Amniotic epithelial cell (primary cell): ENCODE measurements at regions not wholly inside any gene's neighbourhood (a gene's known extent, or its start where the extent isn't known, plus 50 kb on each side); places are given as distances from the start of the nearest gene placed in this dataset.
"Not testable (repeated sequence)": the region's sequence is repeated elsewhere in the genome, so short reads cannot be mapped to it uniquely, and the experiment has no call there.

Experiments used
- DNase-seq: peaks from one replicate; pipeline ENCODE4 v3.0.0-alpha.2; 2010; ENCODE audit warnings: low read depth

- no peak for DNase-seq
Observed at GRCh38 chr9:97773091-97773490, 76.0 kb upstream of the XPA start.

GRCh38 chr9:97773723-97774122 lies 76.6 kb upstream of the XPA start:
- no peak for DNase-seq

GRCh38 chr9:97774673-97775072 lies 77.5 kb upstream of the XPA start:
- DNase-seq, result no peak

- not testable (repeated sequence) for DNase-seq
Observed at GRCh38 chr9:97778740-97779139, 74.3 kb upstream of the FOXE1 start.

GRCh38 chr9:97779608-97780007 lies 73.4 kb upstream of the FOXE1 start:
- no peak for DNase-seq

- no peak for DNase-seq
Observed at GRCh38 chr9:97781902-97782301, 71.1 kb upstream of the FOXE1 start.

- no peak for DNase-seq
Observed at GRCh38 chr9:97786341-97786740, 66.7 kb upstream of the FOXE1 start.

GRCh38 chr9:97787551-97787950 lies 65.5 kb upstream of the FOXE1 start:
- no peak for DNase-seq

GRCh38 chr9:97788763-97789663 lies 64.0 kb upstream of the FOXE1 start:
- DNase-seq, result peak; percentile 28

GRCh38 chr9:97790542-97790941 lies 62.5 kb upstream of the FOXE1 start:
- no peak for DNase-seq

GRCh38 chr9:97791542-97791941 lies 61.5 kb upstream of the FOXE1 start:
- no peak for DNase-seq

GRCh38 chr9:97793067-97793466 lies 60.0 kb upstream of the FOXE1 start:
- no peak for DNase-seq

GRCh38 chr9:97794666-97795065 lies 58.4 kb upstream of the FOXE1 start:
- DNase-seq, result no peak

GRCh38 chr9:97796176-97796575 lies 56.9 kb upstream of the FOXE1 start:
- DNase-seq, result not testable (repeated sequence)

- no peak for DNase-seq
Observed at GRCh38 chr9:97801180-97801579, 51.8 kb upstream of the FOXE1 start.

GRCh38 chr9:97802276-97802675 lies 50.8 kb upstream of the FOXE1 start:
- peak; percentile 57 for DNase-seq

GRCh38 chr9:97803167-97804058 lies 49.6 kb upstream of the FOXE1 start:
- peak; percentile 29 for DNase-seq
